ENCODE measurements at regions not wholly inside any gene's neighbourhood (a gene's known extent, or its start where the extent isn't known, plus 50 kb on each side); places are given as distances from the start of the nearest gene placed in this dataset.

DNA sequence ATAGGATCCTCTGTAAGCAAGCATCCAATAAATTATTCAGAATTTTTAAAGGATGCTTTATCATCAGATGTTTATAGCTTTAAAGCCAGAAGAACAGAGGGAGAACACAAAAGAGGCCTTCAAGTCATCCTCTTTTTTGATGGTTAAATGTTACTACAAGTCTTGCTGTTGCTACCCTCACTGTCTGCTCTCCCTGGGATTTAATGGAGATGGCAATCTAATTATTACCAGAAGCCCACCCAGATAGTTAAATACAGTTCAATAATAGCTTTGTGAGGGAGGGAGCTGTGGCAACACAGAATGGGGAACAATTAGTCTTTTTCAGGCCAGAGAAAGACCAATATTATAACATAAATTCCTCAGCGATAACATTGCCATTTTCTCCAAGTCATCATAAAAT lies 87.0 kb upstream of the ACTBL2 start:
- H3K4me3 ChIP-seq (ENCODE audit: low read depth, poor library complexity, severe bottlenecking) = no peak overlapping the region
- TF ChIP-seq, protein P1, sequence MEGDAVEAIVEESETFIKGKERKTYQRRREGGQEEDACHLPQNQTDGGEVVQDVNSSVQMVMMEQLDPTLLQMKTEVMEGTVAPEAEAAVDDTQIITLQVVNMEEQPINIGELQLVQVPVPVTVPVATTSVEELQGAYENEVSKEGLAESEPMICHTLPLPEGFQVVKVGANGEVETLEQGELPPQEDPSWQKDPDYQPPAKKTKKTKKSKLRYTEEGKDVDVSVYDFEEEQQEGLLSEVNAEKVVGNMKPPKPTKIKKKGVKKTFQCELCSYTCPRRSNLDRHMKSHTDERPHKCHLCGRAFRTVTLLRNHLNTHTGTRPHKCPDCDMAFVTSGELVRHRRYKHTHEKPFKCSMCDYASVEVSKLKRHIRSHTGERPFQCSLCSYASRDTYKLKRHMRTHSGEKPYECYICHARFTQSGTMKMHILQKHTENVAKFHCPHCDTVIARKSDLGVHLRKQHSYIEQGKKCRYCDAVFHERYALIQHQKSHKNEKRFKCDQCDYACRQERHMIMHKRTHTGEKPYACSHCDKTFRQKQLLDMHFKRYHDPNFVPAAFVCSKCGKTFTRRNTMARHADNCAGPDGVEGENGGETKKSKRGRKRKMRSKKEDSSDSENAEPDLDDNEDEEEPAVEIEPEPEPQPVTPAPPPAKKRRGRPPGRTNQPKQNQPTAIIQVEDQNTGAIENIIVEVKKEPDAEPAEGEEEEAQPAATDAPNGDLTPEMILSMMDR (IDR thresholded peaks at IDR 0.05) = no peak
- no peak for TF ChIP-seq POLR2A (IDR thresholded peaks at IDR 0.05)
- DNase-seq (ENCODE audit: low spot score in 2 of 2) = no peak
- WGBS, 2 donors = 0 to 32% methylated on average over 1 of the region's 1 CpG
- intact Hi-C loops (cut with DNase I; ENCODE audit: low total_unique reads) = no loop called here

DNA sequence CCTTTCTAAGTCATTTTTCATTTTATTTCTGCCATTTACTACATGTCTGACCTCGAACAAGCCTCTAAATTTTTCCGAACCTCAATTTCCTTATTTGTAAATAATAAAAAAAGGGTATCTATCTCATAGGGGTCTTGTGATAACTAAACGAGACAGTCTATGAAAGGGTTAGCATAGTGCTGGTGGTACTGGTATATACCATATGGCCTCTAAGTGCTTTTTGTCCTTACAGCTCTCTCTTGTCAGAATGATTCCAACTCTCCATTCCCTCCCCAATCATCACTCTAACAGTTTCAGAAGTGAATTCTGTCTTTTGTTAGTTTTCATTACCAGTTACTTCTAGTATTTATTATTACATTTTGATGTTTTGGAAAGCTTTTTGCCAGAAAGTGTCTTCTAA lies 85.5 kb upstream of the ACTBL2 start:
- H3K4me3 ChIP-seq (ENCODE audit: low read depth, poor library complexity, severe bottlenecking) = no peak overlapping the region
- intact Hi-C loops (cut with DNase I; ENCODE audit: low total_unique reads) = no loop called here
- DNase-seq (ENCODE audit: low spot score in 2 of 2) = no peak
- TF ChIP-seq, protein P1 (IDR thresholded peaks at IDR 0.05) = no peak
- TF ChIP-seq POLR2A (IDR thresholded peaks at IDR 0.05) = no peak
- WGBS, 2 donors = 94 to 96% methylated on average over 3 of the region's 3 CpGs

DNA sequence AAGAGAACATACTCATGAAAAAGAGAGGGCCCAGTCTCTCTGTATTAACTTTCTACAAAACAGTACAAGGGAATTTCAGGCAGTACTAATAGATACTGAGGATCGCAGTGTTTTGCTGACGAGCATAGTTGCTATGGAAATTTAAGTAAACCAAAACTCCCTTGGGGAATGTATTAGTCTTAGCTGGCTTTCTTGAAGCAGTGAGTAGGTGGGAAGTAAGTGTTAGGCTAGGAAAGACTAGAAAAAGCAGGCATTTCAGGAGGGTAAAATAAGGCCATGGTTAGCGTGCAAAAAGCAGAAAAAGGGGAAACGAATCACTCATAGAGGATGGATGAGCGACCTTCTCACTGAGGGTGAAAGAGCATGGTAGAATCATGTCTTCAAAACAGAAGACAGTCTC lies 84.3 kb upstream of the ACTBL2 start:
- WGBS, 2 donors = 52% methylated on average over 5 of the region's 5 CpGs

DNA sequence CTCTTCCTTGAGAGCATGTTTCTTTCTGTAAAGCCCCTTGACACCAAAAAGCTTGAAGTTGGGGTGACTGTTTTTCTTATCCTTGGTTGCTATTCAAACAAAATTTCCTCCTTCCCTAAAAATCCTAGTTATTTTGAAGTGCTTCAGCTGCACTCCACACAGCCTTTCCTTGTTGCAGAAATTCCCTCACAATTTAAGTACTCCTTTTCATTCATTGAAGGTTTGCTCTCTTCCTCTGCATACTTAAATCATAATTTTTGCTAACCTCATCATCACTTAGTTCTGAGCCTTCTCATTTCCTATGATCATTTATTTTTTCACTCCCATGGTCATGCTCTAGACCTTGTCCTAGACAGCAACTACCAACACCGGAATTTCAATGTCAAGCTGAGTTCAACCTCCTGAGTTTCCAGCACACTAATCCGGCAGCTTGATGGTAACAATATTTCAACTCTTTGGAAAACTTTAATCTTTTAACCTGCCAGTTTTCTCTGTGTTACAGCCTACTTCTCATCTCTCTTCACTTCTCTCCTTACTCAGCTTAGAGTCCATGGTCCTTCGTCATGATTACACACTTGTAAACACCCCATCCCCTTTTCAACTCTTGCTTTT lies 78.7 kb upstream of the ACTBL2 start:
- DNase-seq (ENCODE audit: low spot score in 2 of 2) = no peak
- no peak overlapping the region for H3K4me3 ChIP-seq (ENCODE audit: low read depth, poor library complexity, severe bottlenecking)
- intact Hi-C loops (cut with DNase I; ENCODE audit: low total_unique reads) = no loop called here
- 70 to 72% methylated on average over 3 of the region's 3 CpGs for WGBS, 2 donors
- TF ChIP-seq POLR2A (IDR thresholded peaks at IDR 0.05) = no peak
- TF ChIP-seq, protein P1 (IDR thresholded peaks at IDR 0.05) = no peak

More for the DNA sequence above, 84.3 kb upstream of the ACTBL2 start:
- TF ChIP-seq POLR2A (IDR thresholded peaks at IDR 0.05) = no peak
- TF ChIP-seq, protein P1 (IDR thresholded peaks at IDR 0.05) = no peak
- intact Hi-C loops (cut with DNase I; ENCODE audit: low total_unique reads) = no loop called here
- no peak overlapping the region for H3K4me3 ChIP-seq (ENCODE audit: low read depth, poor library complexity, severe bottlenecking)
- DNase-seq (ENCODE audit: low spot score in 2 of 2) = no peak

DNA sequence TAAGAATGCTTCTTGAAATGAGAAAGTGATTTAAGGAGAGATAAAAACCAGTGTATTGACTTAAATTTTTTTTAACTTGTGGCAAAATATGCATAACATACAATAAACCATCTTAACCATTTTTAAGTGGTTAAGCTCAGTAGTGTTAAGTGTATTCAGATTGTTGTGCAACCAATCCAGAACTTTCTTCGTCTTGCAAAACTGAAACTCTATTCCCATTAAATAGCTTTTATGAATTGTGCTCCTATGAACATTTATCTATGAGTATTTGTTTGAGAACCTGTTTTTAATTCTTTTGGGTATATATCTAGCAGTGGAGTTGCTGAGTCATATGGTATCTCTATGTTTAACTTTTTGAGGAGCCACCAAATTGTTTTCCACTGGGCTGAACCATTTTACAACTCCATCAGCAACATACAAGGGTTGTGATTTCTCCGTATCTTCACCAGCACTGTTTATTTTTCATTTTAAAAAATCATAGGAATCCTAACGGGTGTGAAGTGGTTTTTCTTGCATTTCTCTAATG lies 76.6 kb upstream of the ACTBL2 start:
- intact Hi-C loops (cut with DNase I; ENCODE audit: low total_unique reads) = no loop called here
- H3K4me3 ChIP-seq (ENCODE audit: low read depth, poor library complexity, severe bottlenecking) = no peak overlapping the region
- DNase-seq (ENCODE audit: low spot score in 2 of 2) = no peak
- 91 to 92% methylated on average over 3 of the region's 3 CpGs for WGBS, 2 donors
- TF ChIP-seq, protein P1 (IDR thresholded peaks at IDR 0.05) = no peak
- no peak for TF ChIP-seq POLR2A (IDR thresholded peaks at IDR 0.05)

DNA sequence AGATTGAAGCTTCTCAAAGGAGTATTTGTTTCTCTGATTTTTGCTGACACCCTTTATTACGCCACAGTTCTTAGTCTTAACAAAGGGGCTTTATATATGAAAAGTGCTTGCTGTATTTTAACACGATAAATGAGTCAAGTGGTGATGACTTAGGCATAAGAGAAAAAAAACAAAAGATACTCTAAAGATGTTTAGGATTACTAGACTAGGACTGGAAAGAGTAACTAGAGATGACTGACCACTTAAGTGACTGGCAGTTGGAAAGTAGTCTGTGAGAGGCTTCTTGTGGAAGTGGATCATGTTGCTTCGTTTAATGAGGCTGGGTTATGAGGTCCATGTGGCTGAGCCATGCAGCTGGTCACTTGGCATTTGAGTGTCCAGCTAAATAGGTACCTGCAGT lies 69.4 kb upstream of the ACTBL2 start:
- no peak for TF ChIP-seq POLR2A (IDR thresholded peaks at IDR 0.05)
- TF ChIP-seq, protein P1 (IDR thresholded peaks at IDR 0.05) = no peak
- no peak for DNase-seq (ENCODE audit: low spot score in 2 of 2)
- no peak overlapping the region for H3K4me3 ChIP-seq (ENCODE audit: low read depth, poor library complexity, severe bottlenecking)
- 70 to 87% methylated on average over 3 of the region's 3 CpGs for WGBS, 2 donors
- intact Hi-C loops (cut with DNase I; ENCODE audit: low total_unique reads) = no loop called here

Data from lower leg skin (tissue), 4 donors.